ENCODE measurements at regions not wholly inside any gene's neighbourhood (a gene's known extent, or its start where the extent isn't known, plus 50 kb on each side); places are given as distances from the start of the nearest gene placed in this dataset.

DNA sequence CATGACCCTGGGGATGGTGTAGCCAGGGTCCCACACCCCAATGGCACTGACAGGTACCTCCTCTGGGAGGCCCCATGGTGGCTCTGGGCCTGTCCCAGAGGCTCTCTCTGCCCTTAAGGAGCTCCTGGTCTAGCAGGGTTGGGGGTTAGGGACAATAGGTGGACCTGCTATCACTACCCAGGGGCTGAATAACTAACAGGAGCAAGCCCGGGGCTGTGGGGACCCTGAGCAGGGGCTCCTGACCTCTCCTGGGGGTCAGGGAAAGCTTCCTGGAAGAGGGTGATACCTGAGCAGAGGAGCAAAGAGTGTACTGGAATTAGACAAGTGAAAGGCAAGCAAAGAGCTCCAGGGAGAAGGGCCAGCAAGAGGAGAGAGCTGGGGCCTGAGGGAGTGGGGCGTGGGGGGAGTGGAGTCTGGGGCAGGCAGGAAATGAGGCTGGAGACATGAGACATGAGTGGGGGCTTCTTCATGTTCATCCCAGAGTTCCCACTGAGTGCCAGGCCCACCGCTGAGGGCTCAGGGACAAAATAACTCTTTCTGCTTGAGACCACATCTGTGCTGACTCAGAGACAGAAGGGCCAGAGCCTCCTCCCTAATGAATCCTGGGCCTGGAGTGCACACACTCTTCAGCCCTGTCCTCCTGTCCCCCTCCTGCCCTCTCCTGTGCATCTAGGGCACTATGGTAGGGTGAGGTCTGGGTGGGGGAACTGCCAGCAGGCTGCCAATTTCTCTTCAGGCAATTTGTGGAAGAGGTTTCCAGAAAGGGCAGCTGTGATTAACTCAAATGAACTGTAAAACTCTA lies 517.6 kb downstream of the PTPRU start:
- ATAC-seq (ENCODE audit: low FRiP score): no peak
- no peak overlapping the region for H3K4me3 ChIP-seq (ENCODE audit: low read length in 2 of 2)
- 42 to 46% methylated on average over 3 of the region's 3 CpGs for WGBS, 2 donors
- intact Hi-C loops (cut with DNase I): no loop called here
- no peaks in the 10 kb centered on the region for H3K4me1 ChIP-seq (ENCODE audit: control insufficient read depth in 1 of 2, insufficient read depth in 2 of 2, low read length in 2 of 2)
- DNase-seq: no peak
- no peaks in the 10 kb centered on the region for H3K27me3 ChIP-seq (ENCODE audit: control insufficient read depth in 1 of 2, insufficient read depth in 2 of 2, low read length in 1 of 2)
- no peaks in the 10 kb centered on the region for H3K9me3 ChIP-seq (ENCODE audit: control insufficient read depth, low read length)
- no peak overlapping the region for H3K27ac ChIP-seq (ENCODE audit: low read depth in 1 of 2, low read length in 2 of 2)
- H3K36me3 ChIP-seq (ENCODE audit: control insufficient read depth in 1 of 2, insufficient read depth in 2 of 2, low read length in 1 of 2): no peaks in the 10 kb centered on the region

DNA sequence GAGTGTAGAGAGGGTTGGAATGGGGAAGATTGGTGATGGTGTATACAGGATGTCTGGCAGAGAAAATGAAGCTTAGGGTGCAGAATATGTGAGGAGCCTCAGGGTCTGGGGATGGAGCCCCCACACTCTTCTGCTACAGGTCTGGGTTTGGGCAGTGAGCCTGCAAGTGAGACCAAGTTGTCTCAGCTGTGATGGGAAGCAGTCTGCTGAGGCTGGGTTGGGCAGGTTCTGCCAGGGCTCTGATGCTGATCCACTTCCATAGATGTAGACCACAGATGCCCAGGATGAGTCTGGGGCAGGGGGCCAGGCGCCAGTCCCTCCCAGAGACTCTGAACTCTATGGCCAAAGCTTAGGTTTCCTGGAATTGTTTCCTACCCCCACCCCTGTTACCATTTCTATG lies 516.9 kb downstream of the PTPRU start:
- Histone ChIP-seq H3K36me3 (ENCODE audit: control insufficient read depth in 1 of 2, insufficient read depth in 2 of 2, low read length in 1 of 2) (no peaks in the 10 kb centered on the region), H3K27me3 (ENCODE audit: control insufficient read depth in 1 of 2, insufficient read depth in 2 of 2, low read length in 1 of 2) (no peaks in the 10 kb centered on the region), H3K4me3 (ENCODE audit: low read length in 2 of 2) (no peak overlapping the region), H3K27ac (ENCODE audit: low read depth in 1 of 2, low read length in 2 of 2) (no peak overlapping the region), H3K4me1 (ENCODE audit: control insufficient read depth in 1 of 2, insufficient read depth in 2 of 2, low read length in 2 of 2) (no peaks in the 10 kb centered on the region), H3K9me3 (ENCODE audit: control insufficient read depth, low read length) (no peaks in the 10 kb centered on the region)
- no peak for DNase-seq
- ATAC-seq (ENCODE audit: low FRiP score): no peak
- WGBS, 2 donors: 54 to 71% methylated on average over 1 of the region's 1 CpG
- intact Hi-C loops (cut with DNase I): no loop called here

GRCh38 chr1:29752141-29752540 lies 515.8 kb downstream of the PTPRU start:
- no peak overlapping the region for H3K4me3 ChIP-seq (ENCODE audit: low read length in 2 of 2)
- ATAC-seq (ENCODE audit: low FRiP score): no peak
- intact Hi-C loops (cut with DNase I): no loop called here
- no peaks in the 10 kb centered on the region for H3K9me3 ChIP-seq (ENCODE audit: control insufficient read depth, low read length)
- 24 to 28% methylated on average over 8 of the region's 8 CpGs for WGBS, 2 donors
- no peaks in the 10 kb centered on the region for H3K27me3 ChIP-seq (ENCODE audit: control insufficient read depth in 1 of 2, insufficient read depth in 2 of 2, low read length in 1 of 2)
- H3K36me3 ChIP-seq (ENCODE audit: control insufficient read depth in 1 of 2, insufficient read depth in 2 of 2, low read length in 1 of 2): no peaks in the 10 kb centered on the region
- H3K4me1 ChIP-seq (ENCODE audit: control insufficient read depth in 1 of 2, insufficient read depth in 2 of 2, low read length in 2 of 2): no peaks in the 10 kb centered on the region
- no peak overlapping the region for H3K27ac ChIP-seq (ENCODE audit: low read depth in 1 of 2, low read length in 2 of 2)
- DNase-seq: no peak

DNA sequence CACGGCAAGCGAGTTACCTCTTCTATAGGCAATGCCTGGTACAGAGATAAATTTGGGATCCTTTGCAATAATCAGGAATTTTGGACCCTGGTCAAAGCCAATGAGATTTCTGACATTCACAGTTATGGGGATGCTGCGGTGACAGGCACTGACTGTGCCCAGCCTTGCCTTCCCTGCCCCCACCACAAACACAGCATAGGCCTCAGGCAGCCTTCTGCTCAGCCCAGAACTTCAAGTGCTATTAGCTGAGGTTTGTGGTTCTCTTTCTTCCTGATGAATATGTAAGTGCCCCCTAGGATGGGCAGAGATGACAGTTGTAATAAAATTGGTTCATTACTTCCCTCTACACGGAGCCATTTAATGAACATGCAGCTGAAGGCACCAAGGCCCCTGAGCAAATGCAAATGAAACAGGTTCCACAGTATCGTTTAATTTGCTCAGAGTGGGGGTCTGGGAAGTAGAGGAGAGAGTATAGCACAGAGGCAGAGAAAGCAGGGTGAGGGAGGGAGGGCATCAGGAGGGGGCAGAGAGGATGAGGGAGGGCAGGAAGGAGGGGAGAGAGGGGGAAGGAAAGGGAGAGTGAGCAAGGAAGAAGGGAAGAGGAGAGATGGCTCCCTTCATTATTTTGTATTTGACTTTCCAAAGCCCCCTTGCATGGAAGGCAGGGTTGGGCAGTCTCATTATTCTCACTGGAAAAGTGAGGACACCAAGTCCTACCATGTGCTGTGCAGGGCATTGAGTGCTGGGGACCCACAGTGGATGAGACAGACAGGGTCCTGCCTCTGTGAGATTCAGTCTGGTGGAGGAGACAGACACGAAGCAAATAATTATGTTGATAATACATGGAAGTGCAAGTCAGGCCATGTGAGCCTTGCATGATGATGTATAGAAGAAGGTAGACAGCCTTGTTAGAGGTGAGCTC lies 513.0 kb downstream of the PTPRU start:
- Histone ChIP-seq H3K4me1 (ENCODE audit: control insufficient read depth in 1 of 2, insufficient read depth in 2 of 2, low read length in 2 of 2) (no peaks in the 10 kb centered on the region), H3K4me3 (ENCODE audit: low read length in 2 of 2) (no peak overlapping the region), H3K27ac (ENCODE audit: low read depth in 1 of 2, low read length in 2 of 2) (no peak overlapping the region), H3K27me3 (ENCODE audit: control insufficient read depth in 1 of 2, insufficient read depth in 2 of 2, low read length in 1 of 2) (no peaks in the 10 kb centered on the region), H3K9me3 (ENCODE audit: control insufficient read depth, low read length) (no peaks in the 10 kb centered on the region), H3K36me3 (ENCODE audit: control insufficient read depth in 1 of 2, insufficient read depth in 2 of 2, low read length in 1 of 2) (no peaks in the 10 kb centered on the region)
- DNase-seq (no peak), ATAC-seq (ENCODE audit: low FRiP score) (no peak)
- 62 to 64% methylated on average over 6 of the region's 6 CpGs for WGBS, 2 donors
- intact Hi-C loops (cut with DNase I): no loop called here

DNA sequence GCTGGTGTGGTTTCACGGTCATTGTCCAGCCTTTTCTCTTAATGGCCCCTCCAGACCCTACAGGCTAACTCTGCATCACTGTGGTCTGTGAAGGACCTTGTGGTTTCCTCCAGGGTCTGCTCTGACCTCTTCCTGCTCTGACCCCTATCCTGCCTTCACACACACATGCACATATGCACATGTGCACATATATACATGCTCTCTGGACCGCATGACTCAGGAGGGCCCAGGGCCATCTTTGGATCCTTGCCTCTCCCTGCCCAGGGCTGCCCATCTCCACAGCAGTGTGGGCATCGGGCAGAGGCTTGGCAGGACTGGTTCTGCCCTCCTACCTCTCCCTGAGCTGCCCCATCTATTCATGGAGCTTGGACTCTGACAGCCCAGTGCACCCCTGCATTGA lies 510.9 kb downstream of the PTPRU start:
- DNase-seq: no peak
- H3K27ac ChIP-seq (ENCODE audit: low read depth in 1 of 2, low read length in 2 of 2): no peak overlapping the region
- no peaks in the 10 kb centered on the region for H3K36me3 ChIP-seq (ENCODE audit: control insufficient read depth in 1 of 2, insufficient read depth in 2 of 2, low read length in 1 of 2)
- no peaks in the 10 kb centered on the region for H3K27me3 ChIP-seq (ENCODE audit: control insufficient read depth in 1 of 2, insufficient read depth in 2 of 2, low read length in 1 of 2)
- no peak for ATAC-seq (ENCODE audit: low FRiP score)
- H3K4me1 ChIP-seq (ENCODE audit: control insufficient read depth in 1 of 2, insufficient read depth in 2 of 2, low read length in 2 of 2): no peaks in the 10 kb centered on the region
- no peak overlapping the region for H3K4me3 ChIP-seq (ENCODE audit: low read length in 2 of 2)
- no peaks in the 10 kb centered on the region for H3K9me3 ChIP-seq (ENCODE audit: control insufficient read depth, low read length)
- 84 to 86% methylated on average over 3 of the region's 3 CpGs for WGBS, 2 donors
- intact Hi-C loops (cut with DNase I): no loop called here

GRCh38 chr1:29746076-29746665 lies 509.8 kb downstream of the PTPRU start:
- H3K4me3 ChIP-seq (ENCODE audit: low read length in 2 of 2): no peak overlapping the region
- no peaks in the 10 kb centered on the region for H3K27me3 ChIP-seq (ENCODE audit: control insufficient read depth in 1 of 2, insufficient read depth in 2 of 2, low read length in 1 of 2)
- H3K27ac ChIP-seq (ENCODE audit: low read depth in 1 of 2, low read length in 2 of 2): no peak overlapping the region
- no peaks in the 10 kb centered on the region for H3K36me3 ChIP-seq (ENCODE audit: control insufficient read depth in 1 of 2, insufficient read depth in 2 of 2, low read length in 1 of 2)
- DNase-seq (no peak), ATAC-seq (ENCODE audit: low FRiP score) (no peak)
- WGBS, 2 donors: 80 to 82% methylated on average over 5 of the region's 5 CpGs
- intact Hi-C loops (cut with DNase I): no loop called here
- H3K9me3 ChIP-seq (ENCODE audit: control insufficient read depth, low read length): no peaks in the 10 kb centered on the region
- H3K4me1 ChIP-seq (ENCODE audit: control insufficient read depth in 1 of 2, insufficient read depth in 2 of 2, low read length in 2 of 2): no peaks in the 10 kb centered on the region

DNA sequence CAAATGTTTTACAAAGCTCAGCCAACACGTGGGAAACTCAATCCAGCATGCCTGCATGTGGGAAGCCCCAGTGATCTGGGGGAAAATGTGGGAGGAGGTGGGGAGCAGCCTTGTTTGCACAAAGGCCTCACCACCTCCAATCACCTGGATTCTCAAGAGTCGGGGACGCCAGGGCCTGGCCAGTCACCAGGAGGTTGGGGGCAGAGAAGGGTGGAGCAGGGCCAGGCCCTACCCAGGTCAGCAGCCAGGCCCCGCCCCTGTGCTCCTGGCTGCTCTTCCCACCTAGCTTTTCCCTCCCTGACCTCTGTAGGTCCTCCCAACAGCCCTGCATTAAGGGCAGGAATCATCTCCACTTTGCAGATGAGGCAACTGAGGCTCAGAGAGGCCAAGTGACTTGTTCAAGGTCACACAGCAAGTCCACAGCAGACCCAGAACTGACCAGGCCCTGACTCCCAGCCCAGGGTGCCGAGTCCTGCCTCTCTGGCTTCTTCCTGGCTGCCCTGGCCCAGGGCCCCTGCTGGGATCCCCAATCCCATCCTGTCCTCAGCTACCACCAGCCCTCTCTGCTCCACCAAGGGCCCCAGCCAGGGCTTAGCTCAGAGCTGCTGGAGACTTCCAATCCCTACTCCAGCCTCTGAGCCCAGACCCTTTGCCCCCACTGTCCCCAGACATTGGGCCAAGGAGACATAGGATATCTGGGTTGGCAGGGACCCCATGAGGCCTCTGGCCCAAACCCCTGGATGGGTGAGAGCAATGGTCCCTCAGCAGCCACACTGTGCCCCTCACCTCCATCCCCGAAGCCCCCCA lies 508.6 kb downstream of the PTPRU start:
- ATAC-seq (ENCODE audit: low FRiP score) (no peak), DNase-seq (no peak)
- Histone ChIP-seq H3K36me3 (ENCODE audit: control insufficient read depth in 1 of 2, insufficient read depth in 2 of 2, low read length in 1 of 2) (no peaks in the 10 kb centered on the region), H3K4me1 (ENCODE audit: control insufficient read depth in 1 of 2, insufficient read depth in 2 of 2, low read length in 2 of 2) (no peaks in the 10 kb centered on the region), H3K4me3 (ENCODE audit: low read length in 2 of 2) (no peak overlapping the region), H3K27ac (ENCODE audit: low read depth in 1 of 2, low read length in 2 of 2) (no peak overlapping the region), H3K27me3 (ENCODE audit: control insufficient read depth in 1 of 2, insufficient read depth in 2 of 2, low read length in 1 of 2) (no peaks in the 10 kb centered on the region), H3K9me3 (ENCODE audit: control insufficient read depth, low read length) (no peaks in the 10 kb centered on the region)
- WGBS, 2 donors: 51 to 63% methylated on average over 6 of the region's 6 CpGs
- intact Hi-C loops (cut with DNase I): no loop called here

GRCh38 chr1:29743931-29744330 lies 507.6 kb downstream of the PTPRU start:
- Histone ChIP-seq H3K27me3 (ENCODE audit: control insufficient read depth in 1 of 2, insufficient read depth in 2 of 2, low read length in 1 of 2) (no peaks in the 10 kb centered on the region), H3K4me3 (ENCODE audit: low read length in 2 of 2) (no peak overlapping the region), H3K36me3 (ENCODE audit: control insufficient read depth in 1 of 2, insufficient read depth in 2 of 2, low read length in 1 of 2) (no peaks in the 10 kb centered on the region), H3K4me1 (ENCODE audit: control insufficient read depth in 1 of 2, insufficient read depth in 2 of 2, low read length in 2 of 2) (no peaks in the 10 kb centered on the region), H3K9me3 (ENCODE audit: control insufficient read depth, low read length) (no peaks in the 10 kb centered on the region), H3K27ac (ENCODE audit: low read depth in 1 of 2, low read length in 2 of 2) (no peak overlapping the region)
- no peak for ATAC-seq (ENCODE audit: low FRiP score)
- 76 to 78% methylated on average over 7 of the region's 7 CpGs for WGBS, 2 donors
- DNase-seq: no peak
- intact Hi-C loops (cut with DNase I): no loop called here

Measured in aorta (tissue), 5 donors.